ENCODE measurements at regions not wholly inside any gene's neighbourhood (a gene's known extent, or its start where the extent isn't known, plus 50 kb on each side); places are given as distances from the start of the nearest gene placed in this dataset.
A peak's percentile ranks its signal among the peaks of the same experiment; 100 is the strongest.

DNA sequence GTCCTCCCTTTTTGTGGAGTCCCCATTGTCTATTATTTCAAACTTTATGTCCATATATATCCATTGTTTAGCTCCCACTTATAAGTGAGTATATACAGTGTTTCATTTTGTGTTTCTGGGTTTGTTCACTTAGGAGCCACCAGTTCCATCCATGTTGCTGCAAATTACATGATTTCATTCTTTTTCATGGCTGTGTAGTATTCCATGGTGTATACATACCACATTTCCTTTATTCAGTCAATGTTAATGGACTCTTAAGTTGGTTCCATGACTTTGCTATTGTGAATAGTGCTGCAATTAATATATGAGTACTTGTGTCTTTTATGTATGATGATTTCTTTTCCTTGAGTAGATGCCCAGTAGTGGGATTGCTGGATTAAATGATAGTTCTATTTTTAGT is 329.1 kb downstream of the AR start:
- TF ChIP-seq, protein P1, sequence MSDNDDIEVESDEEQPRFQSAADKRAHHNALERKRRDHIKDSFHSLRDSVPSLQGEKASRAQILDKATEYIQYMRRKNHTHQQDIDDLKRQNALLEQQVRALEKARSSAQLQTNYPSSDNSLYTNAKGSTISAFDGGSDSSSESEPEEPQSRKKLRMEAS (IDR thresholded peaks at IDR 0.05; ENCODE audit: low read depth, low read length), result no peak
- TF ChIP-seq, protein P2, sequence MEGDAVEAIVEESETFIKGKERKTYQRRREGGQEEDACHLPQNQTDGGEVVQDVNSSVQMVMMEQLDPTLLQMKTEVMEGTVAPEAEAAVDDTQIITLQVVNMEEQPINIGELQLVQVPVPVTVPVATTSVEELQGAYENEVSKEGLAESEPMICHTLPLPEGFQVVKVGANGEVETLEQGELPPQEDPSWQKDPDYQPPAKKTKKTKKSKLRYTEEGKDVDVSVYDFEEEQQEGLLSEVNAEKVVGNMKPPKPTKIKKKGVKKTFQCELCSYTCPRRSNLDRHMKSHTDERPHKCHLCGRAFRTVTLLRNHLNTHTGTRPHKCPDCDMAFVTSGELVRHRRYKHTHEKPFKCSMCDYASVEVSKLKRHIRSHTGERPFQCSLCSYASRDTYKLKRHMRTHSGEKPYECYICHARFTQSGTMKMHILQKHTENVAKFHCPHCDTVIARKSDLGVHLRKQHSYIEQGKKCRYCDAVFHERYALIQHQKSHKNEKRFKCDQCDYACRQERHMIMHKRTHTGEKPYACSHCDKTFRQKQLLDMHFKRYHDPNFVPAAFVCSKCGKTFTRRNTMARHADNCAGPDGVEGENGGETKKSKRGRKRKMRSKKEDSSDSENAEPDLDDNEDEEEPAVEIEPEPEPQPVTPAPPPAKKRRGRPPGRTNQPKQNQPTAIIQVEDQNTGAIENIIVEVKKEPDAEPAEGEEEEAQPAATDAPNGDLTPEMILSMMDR (IDR thresholded peaks at IDR 0.05; ENCODE audit: low read depth, low read length), result no peak
- no peak overlapping the region for H3K4me3 ChIP-seq (ENCODE audit: low read depth, low read length)
- DNase-seq (ENCODE audit: low read depth), result no peak

DNA sequence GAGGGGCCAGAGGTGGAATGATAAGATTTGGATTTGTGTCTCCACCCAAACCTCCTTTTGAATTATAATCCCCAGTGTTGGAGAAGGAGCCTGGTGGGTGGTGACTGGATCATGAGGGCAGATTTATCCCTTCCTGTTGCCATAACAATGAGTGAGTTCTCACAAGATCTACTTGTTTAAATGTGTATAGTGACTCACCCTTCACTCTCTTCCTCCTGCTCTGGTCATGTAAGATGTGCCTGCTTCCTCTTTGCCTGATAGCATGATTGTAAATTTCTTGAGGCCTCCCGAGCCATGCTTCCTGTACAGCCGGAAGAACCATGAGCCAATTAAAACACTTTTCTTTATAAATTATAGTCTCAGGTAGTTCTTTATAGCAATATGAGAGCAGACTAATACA is 348.6 kb downstream of the AR start:
- TF ChIP-seq, protein P2 (IDR thresholded peaks at IDR 0.05; ENCODE audit: low read depth, low read length), result no peak
- TF ChIP-seq, protein P1 (IDR thresholded peaks at IDR 0.05; ENCODE audit: low read depth, low read length), result no peak
- TF ChIP-seq MYC (IDR thresholded peaks at IDR 0.05; ENCODE audit: low read depth, low read length) (no peak), POLR2A (IDR thresholded peaks at IDR 0.05; ENCODE audit: extremely low read depth, insufficient read length) (no peak)
- H3K4me3 ChIP-seq (ENCODE audit: low read depth, low read length), result no peak overlapping the region

DNA sequence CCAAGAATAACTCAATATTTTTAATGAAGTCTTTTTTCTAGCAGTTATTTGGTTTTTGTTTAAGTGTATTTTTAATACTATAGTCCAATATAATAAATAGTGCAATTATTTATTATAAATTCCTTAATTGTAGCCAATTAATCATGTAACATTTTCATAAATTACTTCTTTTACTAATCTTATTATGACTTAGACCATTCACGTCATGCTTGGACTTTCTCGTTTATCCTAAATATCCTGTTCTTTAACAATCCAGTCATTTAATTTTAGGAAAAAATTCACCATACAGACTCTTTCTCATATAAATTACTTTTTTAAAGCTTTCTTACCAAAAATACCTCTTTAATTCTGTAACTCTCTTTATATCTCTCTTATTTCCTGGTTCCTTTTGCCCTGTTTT is 350.1 kb downstream of the AR start:
- TF ChIP-seq, protein P1 (IDR thresholded peaks at IDR 0.05; ENCODE audit: low read depth, low read length), result no peak
- TF ChIP-seq MYC (IDR thresholded peaks at IDR 0.05; ENCODE audit: low read depth, low read length), result no peak
- TF ChIP-seq, protein P2 (IDR thresholded peaks at IDR 0.05; ENCODE audit: low read depth, low read length), result no peak
- TF ChIP-seq POLR2A (IDR thresholded peaks at IDR 0.05; ENCODE audit: extremely low read depth, insufficient read length), result no peak
- DNase-seq (ENCODE audit: low read depth), result peak; percentile 1
- H3K4me3 ChIP-seq (ENCODE audit: low read depth, low read length), result no peak overlapping the region

More for the DNA sequence above, 348.6 kb downstream of the AR start:
- DNase-seq (ENCODE audit: low read depth), result no peak

DNA sequence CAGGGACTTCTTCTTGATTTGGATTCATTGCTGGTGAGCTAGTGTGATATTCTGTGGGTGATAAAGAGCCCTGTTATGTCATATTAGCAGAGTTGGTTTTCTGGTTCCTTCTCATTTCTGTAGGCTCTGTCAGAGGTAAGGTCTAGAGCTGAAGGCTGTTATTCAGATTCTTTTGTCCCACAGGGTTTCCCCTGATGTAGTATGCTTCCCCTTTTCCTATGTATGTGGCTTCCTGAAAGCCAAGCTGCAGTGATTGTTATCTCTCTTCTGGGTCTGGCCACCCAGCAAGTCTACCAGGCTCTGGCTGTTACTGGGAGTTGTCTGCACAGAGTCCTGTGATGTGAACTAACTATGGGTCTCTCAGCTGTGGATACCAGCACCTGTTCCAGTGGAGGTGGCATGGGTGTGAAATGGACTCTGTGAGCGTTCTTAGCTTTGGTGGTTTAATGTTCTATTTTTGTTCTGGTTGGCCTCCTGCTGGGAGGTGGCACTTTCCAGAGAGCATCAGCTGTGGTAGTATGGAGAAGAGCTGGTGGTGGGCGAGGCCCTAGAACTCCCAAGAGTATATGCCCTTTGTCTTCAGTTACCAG is 373.7 kb downstream of the AR start:
- H3K4me3 ChIP-seq (ENCODE audit: low read depth, low read length), result no peak overlapping the region
- peak; percentile 4 for DNase-seq (ENCODE audit: low read depth)
- TF ChIP-seq POLR2A (IDR thresholded peaks at IDR 0.05; ENCODE audit: extremely low read depth, insufficient read length), result no peak

DNA sequence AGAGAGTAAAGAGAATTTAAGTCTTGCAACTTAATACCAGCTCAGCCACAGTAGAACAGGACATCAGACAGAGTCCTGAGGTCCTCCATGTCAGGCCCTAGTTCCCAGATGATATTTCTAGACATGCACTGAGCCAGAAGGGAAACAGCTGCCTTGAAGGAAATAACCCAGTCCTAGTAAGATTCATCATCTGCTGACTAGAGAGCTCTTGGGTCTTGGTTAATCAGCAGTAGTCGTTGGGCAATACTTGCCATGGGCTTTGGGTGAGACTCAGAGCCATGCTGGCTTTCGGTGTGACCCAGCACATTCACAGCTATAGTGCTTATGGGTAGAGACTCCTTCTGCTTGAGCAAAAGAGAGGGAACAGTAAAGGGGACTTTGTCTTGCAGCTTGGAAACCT is 379.1 kb downstream of the AR start:
- H3K4me3 ChIP-seq (ENCODE audit: low read depth, low read length), result no peak overlapping the region
- DNase-seq (ENCODE audit: low read depth), result peak; percentile 0
- TF ChIP-seq MYC (IDR thresholded peaks at IDR 0.05; ENCODE audit: low read depth, low read length), result no peak

DNA sequence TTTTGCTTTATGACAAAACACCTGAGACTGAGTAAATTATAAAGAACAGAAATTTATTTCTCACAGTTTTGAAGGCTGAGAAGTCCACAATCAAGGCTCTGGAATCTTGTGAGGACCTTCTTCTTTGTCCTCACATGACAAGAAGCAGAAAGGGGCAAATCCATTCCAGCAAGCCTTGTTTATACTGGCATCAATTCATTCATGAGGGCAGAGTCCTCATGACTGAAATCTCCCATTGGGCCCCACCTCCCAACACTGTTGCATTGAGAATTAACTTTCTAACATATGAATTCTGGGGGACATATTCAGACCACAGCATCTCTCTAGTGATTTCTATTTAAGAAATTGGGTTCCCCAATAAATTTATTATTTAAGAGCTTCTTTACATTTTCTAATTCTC is 395.4 kb downstream of the AR start:
- TF ChIP-seq, protein P2 (IDR thresholded peaks at IDR 0.05; ENCODE audit: low read depth, low read length), result no peak
- TF ChIP-seq MYC (IDR thresholded peaks at IDR 0.05; ENCODE audit: low read depth, low read length), result no peak
- TF ChIP-seq POLR2A (IDR thresholded peaks at IDR 0.05; ENCODE audit: extremely low read depth, insufficient read length), result no peak
- TF ChIP-seq, protein P1 (IDR thresholded peaks at IDR 0.05; ENCODE audit: low read depth, low read length), result no peak
- H3K4me3 ChIP-seq (ENCODE audit: low read depth, low read length), result no peak overlapping the region
- DNase-seq (ENCODE audit: low read depth), result no peak

DNA sequence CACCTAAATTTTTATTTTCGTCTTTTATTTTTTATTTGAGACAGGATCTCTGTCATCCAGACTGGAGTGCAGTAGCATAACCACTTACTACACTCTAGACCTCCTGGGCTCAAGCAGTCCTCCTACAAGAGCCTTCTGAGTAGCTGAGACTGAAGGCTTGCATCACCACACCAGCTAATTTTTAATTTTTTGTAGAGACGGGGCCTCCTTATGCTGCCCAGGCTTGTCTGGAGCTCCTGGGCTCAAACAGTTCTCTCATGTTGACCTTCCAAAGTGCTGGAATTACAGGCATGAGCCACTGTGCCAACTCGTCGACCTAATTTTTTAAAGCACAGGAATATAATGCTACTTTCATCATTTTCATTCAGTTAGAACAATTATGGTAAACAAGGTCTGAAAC is 405.4 kb downstream of the AR start:
- TF ChIP-seq POLR2A (IDR thresholded peaks at IDR 0.05; ENCODE audit: extremely low read depth, insufficient read length), result no peak
- TF ChIP-seq, protein P2 (IDR thresholded peaks at IDR 0.05; ENCODE audit: low read depth, low read length), result no peak
- no peak for TF ChIP-seq MYC (IDR thresholded peaks at IDR 0.05; ENCODE audit: low read depth, low read length)
- TF ChIP-seq, protein P1 (IDR thresholded peaks at IDR 0.05; ENCODE audit: low read depth, low read length), result no peak
- DNase-seq (ENCODE audit: low read depth), result no peak
- H3K4me3 ChIP-seq (ENCODE audit: low read depth, low read length), result no peak overlapping the region

All from NB4 (cell line).